A549 (cell line): ENCODE measurements at regions not wholly inside any gene's neighbourhood (a gene's known extent, or its start where the extent isn't known, plus 50 kb on each side); places are given as distances from the start of the nearest gene placed in this dataset.

Experiments
- ATAC-seq, 2 experiments: fragments of 200-7000 bp in 1 of 2; fragments of >200 bp in 1 of 2; cut with Nextera tagmentation in 1 of 2; cut with Tn5 transposase in 1 of 2; 3 replicates each; pipeline versions ENCODE4 v1.8.0 to v1.9.1; 2018 to 2020; ENCODE audit warnings: mild to moderate bottlenecking in 1 of 2, moderate library complexity in 1 of 2
- CTCF ChIA-PET: fragments of 300-600 bp; sonication (Branson Sonifier 250); formaldehyde crosslinking; extraction: SDS; loops from one replicate; lab custom pipeline; 2021; ENCODE audit warnings: antibody characterized with exemption, inconsistent platforms; lab: Yijun Ruan, JAX
- POLR2A ChIA-PET: fragments of 350-600 bp; formaldehyde crosslinking; extraction: SDS; loops from one replicate; lab custom pipeline; 2021; ENCODE audit warnings: antibody characterized with exemption, inconsistent platforms; lab: Yijun Ruan, JAX
- DNase-seq, 2 experiments: peaks; one replicate each; pipeline versions ENCODE4 v3.0.0 to v3.0.0-alpha.2; 2011 to 2016; ENCODE audit warnings: low read depth in 1 of 2, low spot score in 1 of 2
- FAIRE-seq: peaks from 2 replicates; lab custom pipeline; 2011; peaks lifted over from hg19 to GRCh38; lab: Jason Lieb, UNC
- H3K27ac ChIP-seq, 2 experiments: fragments of >200 bp; sonication (Bioruptor Twin); formaldehyde crosslinking; 3 replicates each; pipeline ENCODE4 v1.5.1; 2016 to 2017
- H3K4me1 ChIP-seq: fragments of >200 bp; sonication (Bioruptor Twin); formaldehyde crosslinking; 3 replicates; pipeline ENCODE4 v1.6.1; 2016
- H3K4me2 ChIP-seq: fragments of >200 bp; sonication (Bioruptor Twin); formaldehyde crosslinking; 3 replicates; pipeline ENCODE4 v1.6.1; 2016
- H3K4me3 ChIP-seq: fragments of >200 bp; sonication (Bioruptor Twin); formaldehyde crosslinking; 3 replicates; pipeline ENCODE4 v1.5.1; 2016
- H3K9me3 ChIP-seq: fragments of >200 bp; sonication (Bioruptor Twin); formaldehyde crosslinking; 3 replicates; pipeline ENCODE4 v1.6.1; 2016
- BHLHE40 ChIP-seq: IDR thresholded peaks from 2 replicates; pipeline ENCODE4 v1.6.1; 2012; ENCODE audit warnings: low read depth, low read length, inconsistent platforms
- ESRRA ChIP-seq: fragments of 150-350 bp; IDR thresholded peaks from 2 replicates; pipeline ENCODE4 v1.6.1; 2014; ENCODE audit warnings: mild to moderate bottlenecking, low read length, borderline replicate concordance
- FOXS1 ChIP-seq: fragments of 250-450 bp; sonication (Bioruptor Pico); IDR thresholded peaks from 2 replicates; pipeline ENCODE4 v1.5.0; 2020; ENCODE audit warnings: mild to moderate bottlenecking, moderate library complexity
- GATA3 ChIP-seq: IDR thresholded peaks from 2 replicates; pipeline ENCODE4 v1.6.1; 2012; ENCODE audit warnings: borderline replicate concordance
- HDAC2 ChIP-seq: fragments of 200-600 bp; sonication (generic); IDR thresholded peaks from 2 replicates; pipeline ENCODE4 v1.6.1; 2016
- HOXA7 ChIP-seq: fragments of 250-450 bp; sonication (Bioruptor Pico); IDR thresholded peaks from 2 replicates; pipeline ENCODE4 v1.5.0; 2020; ENCODE audit warnings: mild to moderate bottlenecking, moderate library complexity
- HOXB13 ChIP-seq: fragments of 250-450 bp; sonication (Bioruptor Pico); IDR thresholded peaks from 2 replicates; pipeline ENCODE4 v1.5.0; 2020; ENCODE audit warnings: low read depth, mild to moderate bottlenecking, moderate library complexity
- JUNB ChIP-seq: fragments of >200 bp; sonication (Bioruptor Twin); formaldehyde crosslinking; IDR thresholded peaks from 2 replicates; pipeline ENCODE4 v1.6.1; 2016
- KDM1A ChIP-seq: fragments of 200-600 bp; sonication (generic); IDR thresholded peaks from 2 replicates; pipeline ENCODE4 v1.6.1; 2016; ENCODE audit warnings: low read depth, mild to moderate bottlenecking
- KDM5A ChIP-seq: fragments of 200-600 bp; sonication (generic); IDR thresholded peaks from 2 replicates; pipeline ENCODE4 v1.6.1; 2016; ENCODE audit warnings: antibody characterized with exemption, mild to moderate bottlenecking
- MAFK ChIP-seq: fragments of 450-650 bp; IDR thresholded peaks from 2 replicates; pipeline ENCODE4 v1.6.1; 2014; ENCODE audit not compliant: partially characterized antibody
- MAZ ChIP-seq: fragments of 150-350 bp; IDR thresholded peaks from 2 replicates; pipeline ENCODE4 v1.6.1; 2014; ENCODE audit warnings: antibody characterized with exemption, low read depth, low read length, borderline replicate concordance
- MYC ChIP-seq: IDR thresholded peaks from 2 replicates; pipeline ENCODE4 v1.6.1; 2012; ENCODE audit warnings: mild to moderate bottlenecking, inconsistent platforms, low read length, improper control_type of control experiment, borderline replicate concordance
- NFE2L2 ChIP-seq: fragments of 150-350 bp; conservative IDR thresholded peaks from 2 replicates; pipeline ENCODE4 v1.6.1; 2014; ENCODE audit warnings: low read length
- NPAS2 ChIP-seq: fragments of 250-450 bp; sonication (Bioruptor Pico); IDR thresholded peaks from 2 replicates; pipeline ENCODE4 v1.8.0; 2022; ENCODE audit warnings: mild to moderate bottlenecking, moderate library complexity, borderline replicate concordance
- NR3C1 ChIP-seq: fragments of >200 bp; sonication (Bioruptor Twin); formaldehyde crosslinking; IDR thresholded peaks from 3 replicates; pipeline ENCODE4 v1.6.1; 2017
- PHF8 ChIP-seq: fragments of 200-600 bp; sonication (generic); IDR thresholded peaks from 2 replicates; pipeline ENCODE4 v1.6.1; 2016; ENCODE audit warnings: low read depth, mild to moderate bottlenecking, antibody characterized with exemption, moderate library complexity, borderline replicate concordance
- RCOR1 ChIP-seq: fragments of 150-350 bp; IDR thresholded peaks from 2 replicates; pipeline ENCODE4 v1.6.1; 2014; ENCODE audit warnings: antibody characterized with exemption, low read length, low read depth
- SREBF2 ChIP-seq: fragments of 450-650 bp; IDR thresholded peaks from 2 replicates; pipeline ENCODE4 v1.6.1; 2014; ENCODE audit warnings: mild to moderate bottlenecking, moderate library complexity
- TP53 ChIP-seq: fragments of 250-450 bp; sonication (Bioruptor Pico); IDR thresholded peaks from 2 replicates; pipeline ENCODE4 v1.5.0; 2021; ENCODE audit warnings: mild to moderate bottlenecking, moderate library complexity
- ZC3H11A ChIP-seq: fragments of 450-650 bp; IDR thresholded peaks from 2 replicates; pipeline ENCODE4 v1.6.1; 2014; ENCODE audit warnings: antibody characterized with exemption, mild to moderate bottlenecking
- ZNF302 ChIP-seq: fragments of 250-450 bp; sonication (Bioruptor Pico); IDR thresholded peaks from 2 replicates; pipeline ENCODE4 v1.9.0; 2021; ENCODE audit warnings: inconsistent platforms, mild to moderate bottlenecking, moderate library complexity
- WGBS: methylation state at CpG from one replicate; pipeline ENCODE4 v1.1.6; 2017; ENCODE audit errors: missing lambda C conversion rate; 5-methylcytosine and 5-hydroxymethylcytosine counted together
- TF ChIP-seq, protein P1 (sequence below): IDR thresholded peaks from 2 replicates; pipeline ENCODE4 v1.6.1; 2012
- TF ChIP-seq, protein P2 (sequence below): fragments of >200 bp; sonication (Bioruptor Twin); formaldehyde crosslinking; IDR thresholded peaks from 2 replicates; pipeline ENCODE4 v1.6.1; 2016
- TF ChIP-seq, protein P3 (sequence below): fragments of 450-650 bp; IDR thresholded peaks from 2 replicates; pipeline ENCODE4 v1.6.1; 2014; ENCODE audit warnings: antibody characterized with exemption
- TF ChIP-seq, protein P4 (sequence below): IDR thresholded peaks from 2 replicates; pipeline ENCODE4 v1.6.1; 2012
- TF ChIP-seq, protein P5 (sequence below): IDR thresholded peaks from 2 replicates; pipeline ENCODE4 v1.6.1; 2012; ENCODE audit warnings: low read depth, borderline replicate concordance

DNA sequence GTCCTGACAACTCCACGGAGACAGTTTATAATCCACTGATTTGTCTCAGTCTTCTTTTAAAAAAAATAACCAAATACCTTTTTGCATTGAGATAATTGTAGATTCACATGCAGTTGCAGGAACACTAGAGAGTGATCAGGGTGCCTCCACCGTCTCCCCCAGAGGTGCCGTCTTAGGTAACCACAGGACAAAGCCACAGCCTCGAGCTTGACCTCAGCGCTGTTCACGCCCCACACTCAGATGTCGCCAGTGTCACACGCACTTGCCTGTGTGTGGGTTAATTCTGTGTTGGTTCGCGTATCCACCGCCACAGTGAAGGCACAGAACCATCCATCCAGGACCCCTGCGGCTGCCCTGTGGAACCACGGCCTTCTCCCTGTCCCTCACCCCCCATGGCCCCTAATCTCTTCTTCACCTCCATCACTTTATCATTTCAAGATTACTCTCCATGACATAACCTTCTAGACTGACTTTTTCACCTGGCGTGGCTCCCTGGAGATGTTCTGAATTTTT lies 295.0 kb upstream of the HDAC4 start (continued):
- TF ChIP-seq, protein P1, sequence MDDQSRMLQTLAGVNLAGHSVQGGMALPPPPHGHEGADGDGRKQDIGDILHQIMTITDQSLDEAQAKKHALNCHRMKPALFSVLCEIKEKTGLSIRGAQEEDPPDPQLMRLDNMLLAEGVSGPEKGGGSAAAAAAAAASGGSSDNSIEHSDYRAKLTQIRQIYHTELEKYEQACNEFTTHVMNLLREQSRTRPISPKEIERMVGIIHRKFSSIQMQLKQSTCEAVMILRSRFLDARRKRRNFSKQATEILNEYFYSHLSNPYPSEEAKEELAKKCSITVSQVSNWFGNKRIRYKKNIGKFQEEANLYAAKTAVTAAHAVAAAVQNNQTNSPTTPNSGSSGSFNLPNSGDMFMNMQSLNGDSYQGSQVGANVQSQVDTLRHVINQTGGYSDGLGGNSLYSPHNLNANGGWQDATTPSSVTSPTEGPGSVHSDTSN = no peak
- no peak for TF ChIP-seq MYC

DNA sequence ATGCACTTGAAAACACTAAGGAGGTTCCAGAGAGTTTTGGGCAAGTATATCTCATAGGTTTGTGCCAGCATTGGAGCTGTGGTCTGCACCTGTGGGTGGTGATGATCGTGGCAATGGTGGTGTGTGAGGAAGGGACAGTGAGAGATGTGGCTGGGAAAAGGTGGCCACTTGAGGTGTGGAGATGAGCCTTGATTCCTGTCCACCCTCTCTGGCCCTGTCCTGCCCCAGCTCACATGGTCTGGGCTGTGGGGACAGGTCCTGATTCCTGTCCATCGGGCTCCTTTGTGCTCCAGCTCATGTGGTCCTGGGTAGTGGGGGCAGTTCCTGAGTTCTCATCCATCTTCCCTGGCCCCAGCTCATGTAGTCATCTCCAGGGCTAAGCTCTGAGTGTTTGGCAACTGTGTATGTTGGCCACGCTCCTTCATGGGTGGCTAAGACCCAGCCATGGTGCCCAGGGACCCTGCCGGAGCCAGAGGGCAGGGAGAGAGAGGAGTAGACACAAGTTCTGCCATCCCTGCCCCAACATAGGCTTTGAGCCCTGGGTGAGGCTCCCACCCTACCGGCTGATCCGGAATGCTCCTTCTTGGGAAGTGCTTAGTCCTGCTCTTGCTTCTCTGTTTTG lies 294.4 kb upstream of the HDAC4 start:
- Histone ChIP-seq H3K27ac (no peak overlapping the region), H3K4me3 (no peak overlapping the region), H3K4me2 (no peak overlapping the region), H3K4me1 (no peaks in the 10 kb centered on the region), H3K9me3 (no peaks in the 10 kb centered on the region)
- CTCF ChIA-PET = no interaction called here
- DNase-seq = no peak
- 34% methylated on average over 5 of the region's 6 CpGs for WGBS
- no peak for FAIRE-seq
- POLR2A ChIA-PET = no interaction called here
- ATAC-seq = no peak
- TF ChIP-seq, protein P2, sequence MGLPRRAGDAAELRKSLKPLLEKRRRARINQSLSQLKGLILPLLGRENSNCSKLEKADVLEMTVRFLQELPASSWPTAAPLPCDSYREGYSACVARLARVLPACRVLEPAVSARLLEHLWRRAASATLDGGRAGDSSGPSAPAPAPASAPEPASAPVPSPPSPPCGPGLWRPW = no peak
- TF ChIP-seq, protein P3, sequence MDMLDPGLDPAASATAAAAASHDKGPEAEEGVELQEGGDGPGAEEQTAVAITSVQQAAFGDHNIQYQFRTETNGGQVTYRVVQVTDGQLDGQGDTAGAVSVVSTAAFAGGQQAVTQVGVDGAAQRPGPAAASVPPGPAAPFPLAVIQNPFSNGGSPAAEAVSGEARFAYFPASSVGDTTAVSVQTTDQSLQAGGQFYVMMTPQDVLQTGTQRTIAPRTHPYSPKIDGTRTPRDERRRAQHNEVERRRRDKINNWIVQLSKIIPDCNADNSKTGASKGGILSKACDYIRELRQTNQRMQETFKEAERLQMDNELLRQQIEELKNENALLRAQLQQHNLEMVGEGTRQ = no peak
- no peak for TF ChIP-seq FOXS1 (CRISPR knock-in tag)
- no peak for TF ChIP-seq SREBF2
- no peak for TF ChIP-seq KDM1A
- no peak for TF ChIP-seq ZC3H11A
- TF ChIP-seq NR3C1 = no peak
- no peak for TF ChIP-seq BHLHE40
- no peak for TF ChIP-seq GATA3
- no peak for TF ChIP-seq MAFK
- no peak for TF ChIP-seq TP53 (CRISPR knock-in tag)
- no peak for TF ChIP-seq HOXA7
- TF ChIP-seq ZNF302 (CRISPR knock-in tag) = no peak

DNA sequence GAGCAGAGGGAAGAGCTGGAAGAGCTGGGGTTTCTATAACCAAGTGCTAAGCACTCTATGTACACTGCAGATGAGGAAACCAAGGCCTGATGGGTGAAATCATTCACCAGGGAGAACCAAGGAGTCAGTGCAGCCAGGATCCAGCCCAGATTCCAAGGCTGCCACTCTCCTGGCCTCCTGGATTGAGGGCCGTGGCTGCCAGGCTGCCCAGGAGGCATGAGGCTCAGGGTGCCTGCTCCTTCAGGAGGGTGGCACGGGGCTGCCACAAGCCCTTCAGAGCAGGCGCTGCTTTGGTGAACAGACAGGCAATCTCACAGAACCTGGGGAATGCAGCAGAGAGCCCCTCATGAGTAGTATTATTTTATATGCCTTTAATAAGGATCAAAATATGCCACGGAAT lies 293.7 kb upstream of the HDAC4 start:
- Histone ChIP-seq H3K27ac (no peak overlapping the region), H3K9me3 (no peaks in the 10 kb centered on the region), H3K4me1 (no peaks in the 10 kb centered on the region), H3K4me3 (no peak overlapping the region), H3K4me2 (no peak overlapping the region)
- WGBS = 20% methylated on average over 3 of the region's 4 CpGs
- CTCF ChIA-PET = no interaction called here
- POLR2A ChIA-PET = no interaction called here
- TF ChIP-seq JUNB (no peak), NR3C1 (no peak), PHF8 (no peak), RCOR1 (no peak), KDM1A (no peak), NFE2L2 (no peak)
- FAIRE-seq = no peak
- no peak for ATAC-seq
- DNase-seq = no peak

DNA sequence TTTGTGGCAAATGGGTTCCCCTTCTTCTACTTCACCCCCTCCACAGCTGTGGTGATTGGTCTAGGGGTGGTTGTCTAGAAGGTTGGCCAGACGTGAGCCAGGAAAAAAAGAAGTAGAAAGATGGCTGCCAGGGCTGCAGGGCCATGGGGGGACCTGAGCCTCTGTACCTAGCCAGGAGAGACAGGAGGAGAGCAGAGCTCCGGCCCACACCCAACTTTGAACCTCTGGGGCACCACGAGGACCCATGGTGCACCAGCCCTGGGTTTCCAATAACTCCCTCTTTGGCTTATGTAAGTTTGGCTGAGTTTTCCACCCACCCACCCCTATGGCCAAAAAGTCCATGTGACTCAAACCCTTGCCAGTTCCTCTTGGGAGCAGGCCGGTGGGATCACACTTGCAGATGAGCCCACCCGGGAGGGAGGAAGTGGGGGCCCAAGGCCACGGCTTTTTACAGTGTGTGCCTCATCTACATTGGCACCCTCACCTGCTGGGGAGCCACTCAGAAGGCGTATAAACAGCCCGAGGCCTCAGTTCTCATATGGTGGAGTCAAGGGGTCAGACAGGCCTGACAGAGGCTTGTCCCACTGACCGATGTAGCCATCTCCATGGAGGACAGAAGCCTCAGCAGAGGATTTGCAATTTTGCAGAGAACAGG lies 293.1 kb upstream of the HDAC4 start:
- CTCF ChIA-PET = no interaction called here
- Histone ChIP-seq H3K4me3 (no peak overlapping the region), H3K9me3 (no peaks in the 10 kb centered on the region), H3K4me2 (no peak overlapping the region), H3K4me1 (no peaks in the 10 kb centered on the region), H3K27ac (no peak overlapping the region)
- POLR2A ChIA-PET = no interaction called here
- 27% methylated on average over 8 of the region's 9 CpGs for WGBS
- no peak for DNase-seq
- no peak for ATAC-seq
- FAIRE-seq = no peak
- TF ChIP-seq, protein P4, sequence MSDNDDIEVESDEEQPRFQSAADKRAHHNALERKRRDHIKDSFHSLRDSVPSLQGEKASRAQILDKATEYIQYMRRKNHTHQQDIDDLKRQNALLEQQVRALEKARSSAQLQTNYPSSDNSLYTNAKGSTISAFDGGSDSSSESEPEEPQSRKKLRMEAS = no peak
- no peak for TF ChIP-seq MYC
- no peak for TF ChIP-seq NPAS2 (CRISPR knock-in tag)
- TF ChIP-seq ZC3H11A = no peak
- TF ChIP-seq TP53 (CRISPR knock-in tag) = no peak
- no peak for TF ChIP-seq NR3C1
- TF ChIP-seq SREBF2 = no peak
- TF ChIP-seq GATA3 = no peak
- TF ChIP-seq, protein P1 = no peak
- TF ChIP-seq ESRRA = no peak
- TF ChIP-seq HOXB13 = no peak
- no peak for TF ChIP-seq HDAC2
- TF ChIP-seq FOXS1 (CRISPR knock-in tag) = no peak
- TF ChIP-seq ZNF302 (CRISPR knock-in tag) = no peak
- no peak for TF ChIP-seq MAZ
- no peak for TF ChIP-seq KDM5A
- TF ChIP-seq, protein P5, sequence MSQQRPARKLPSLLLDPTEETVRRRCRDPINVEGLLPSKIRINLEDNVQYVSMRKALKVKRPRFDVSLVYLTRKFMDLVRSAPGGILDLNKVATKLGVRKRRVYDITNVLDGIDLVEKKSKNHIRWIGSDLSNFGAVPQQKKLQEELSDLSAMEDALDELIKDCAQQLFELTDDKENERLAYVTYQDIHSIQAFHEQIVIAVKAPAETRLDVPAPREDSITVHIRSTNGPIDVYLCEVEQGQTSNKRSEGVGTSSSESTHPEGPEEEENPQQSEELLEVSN = no peak
